Activated CD4-positive, alpha-beta T cell treated with anti-CD3 and anti-CD28 coated beads, Interleukin-10, Interleukin-2, amounts not matched to agents 100 ng/mL and 50 ng/mL, durations not matched to agents 16 hours and 8 hours (primary cell): ENCODE measurements at regions not wholly inside any gene's neighbourhood (a gene's known extent, or its start where the extent isn't known, plus 50 kb on each side); places are given as distances from the start of the nearest gene placed in this dataset.
A peak's percentile ranks its signal among the peaks of the same experiment; 100 is the strongest.
"Not testable (repeated sequence)": the region's sequence is repeated elsewhere in the genome, so short reads cannot be mapped to it uniquely, and the experiment has no call there.

Experiments
- DNase-seq: peaks from one replicate; pipeline ENCODE4 v3.0.0-alpha.2; 2020

DNA sequence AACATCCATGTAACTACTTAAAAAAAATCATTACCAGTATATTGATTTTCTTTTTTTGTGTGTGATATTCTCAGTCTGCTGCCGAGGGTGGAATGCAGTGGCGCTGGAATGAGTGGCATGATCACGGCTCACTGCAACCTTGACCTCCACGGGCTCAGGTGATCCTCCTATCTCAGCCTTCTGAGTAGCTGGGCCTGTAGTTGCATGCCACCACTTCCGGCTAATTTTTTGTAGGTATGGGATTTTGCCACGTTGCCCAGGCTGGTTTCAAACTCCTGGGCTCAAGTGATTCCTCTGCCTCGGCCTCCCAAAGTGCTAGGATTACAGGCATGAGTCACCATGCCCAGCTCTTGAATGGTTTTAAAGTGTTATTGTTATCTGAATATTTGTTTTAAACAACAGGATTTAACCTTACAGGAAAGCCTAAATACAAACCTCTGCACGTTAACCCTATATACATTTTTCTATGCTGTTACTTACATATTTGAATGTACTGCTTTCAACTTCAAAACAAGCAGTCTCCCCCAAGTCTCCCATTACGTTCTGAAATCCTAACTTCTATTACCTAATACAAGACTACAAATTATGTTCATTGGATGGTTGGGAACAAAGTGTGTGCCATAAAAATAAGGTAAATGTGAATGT is 61.7 kb downstream of the KPNA2 start:
- DNase-seq = no peak

DNA sequence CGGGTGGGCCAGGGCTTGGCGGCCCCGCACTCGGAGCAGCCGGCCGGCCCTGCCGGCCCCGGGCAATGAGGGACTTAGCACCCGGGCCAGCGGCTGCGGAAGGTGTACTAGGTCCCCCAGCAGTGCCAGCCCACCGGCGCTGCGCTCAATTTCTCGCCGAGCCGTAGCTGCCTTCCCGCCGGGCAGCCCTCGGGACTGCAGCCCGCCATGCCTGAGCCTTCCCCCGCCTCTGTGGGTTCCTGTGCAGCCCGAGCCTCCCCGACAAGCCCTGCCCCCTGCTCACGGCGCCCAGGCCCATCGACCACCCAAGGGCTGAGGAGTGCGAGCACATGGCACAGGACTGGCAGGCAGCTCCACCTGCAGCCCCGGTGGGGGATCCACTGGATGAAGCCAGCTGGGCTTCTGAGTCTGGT is 63.8 kb downstream of the KPNA2 start:
- DNase-seq = not testable (repeated sequence)

DNA sequence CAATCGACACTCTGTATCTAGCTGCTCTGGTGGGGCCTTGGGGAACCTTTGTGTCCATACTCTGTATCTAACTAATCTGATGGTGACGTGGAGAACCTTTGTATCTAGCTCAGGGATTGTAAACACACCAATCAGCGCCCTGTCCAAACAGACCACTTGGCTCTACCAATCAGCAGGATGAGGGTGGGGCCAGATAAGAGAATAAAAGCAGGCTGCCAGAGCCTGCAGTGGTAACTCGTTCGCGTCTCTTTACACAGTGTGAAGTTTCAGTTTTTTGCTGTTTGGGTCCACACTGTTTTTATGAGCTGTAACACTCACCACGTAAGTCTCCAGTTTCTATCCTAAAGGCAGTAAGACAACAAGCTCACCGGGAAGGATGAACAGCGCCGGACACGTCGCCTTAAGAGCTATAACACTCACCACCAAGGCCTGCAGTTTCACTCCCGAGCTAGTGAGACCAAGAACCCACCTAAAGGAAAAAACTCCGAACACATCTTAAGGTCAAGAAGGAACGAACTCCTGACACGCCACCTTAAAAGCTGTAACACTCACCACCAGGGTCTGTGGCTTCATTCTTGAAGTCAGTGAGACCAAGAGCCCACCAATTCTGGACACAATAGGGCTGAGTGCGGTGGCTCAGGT is 64.6 kb downstream of the KPNA2 start:
- DNase-seq = no peak

DNA sequence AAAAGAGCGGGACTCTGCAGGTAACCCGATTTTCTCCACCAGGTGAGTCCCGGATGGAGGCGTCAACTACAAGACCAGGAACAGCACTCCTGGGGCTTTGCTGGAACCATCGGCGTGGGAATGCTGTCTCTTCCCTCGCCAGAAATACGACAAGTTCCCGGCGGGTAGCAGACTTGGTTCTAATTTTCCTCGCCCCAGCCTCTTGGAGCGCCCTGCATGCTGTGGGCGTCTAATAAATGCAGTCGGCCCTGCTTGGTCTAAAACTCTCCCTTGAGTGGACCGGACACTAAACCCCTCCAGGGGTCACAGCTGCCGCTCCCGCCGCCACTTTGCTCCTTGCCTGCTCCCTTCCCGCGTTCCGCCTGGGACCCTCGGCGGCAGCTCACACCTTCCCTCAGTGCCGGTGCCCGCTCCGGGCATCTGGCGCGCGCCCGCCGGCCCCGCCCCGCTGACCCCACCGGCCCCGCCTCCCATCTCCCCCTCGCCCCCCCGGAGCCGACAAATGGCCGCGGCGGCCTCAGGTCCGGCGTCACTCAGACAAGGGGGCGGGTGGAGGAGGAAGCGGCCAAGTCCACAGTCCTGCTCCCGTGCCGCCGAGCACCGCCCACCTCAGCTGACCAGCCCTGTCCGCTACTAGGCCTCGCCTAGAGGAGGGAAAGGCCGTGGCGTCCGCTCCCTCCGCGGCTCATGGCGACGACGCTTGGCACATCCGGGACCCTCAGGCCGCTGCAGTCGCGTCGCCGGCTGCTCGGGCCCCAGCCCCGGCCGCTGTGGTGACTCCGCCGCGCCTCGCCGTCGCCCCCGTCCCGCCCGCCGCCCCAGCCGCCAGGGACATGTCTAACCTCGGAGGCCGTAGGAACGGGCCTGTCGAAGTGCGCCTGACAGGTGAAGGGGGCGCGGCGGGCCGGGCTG is 65.8 kb downstream of the KPNA2 start:
- peak; percentile 33 for DNase-seq

DNA sequence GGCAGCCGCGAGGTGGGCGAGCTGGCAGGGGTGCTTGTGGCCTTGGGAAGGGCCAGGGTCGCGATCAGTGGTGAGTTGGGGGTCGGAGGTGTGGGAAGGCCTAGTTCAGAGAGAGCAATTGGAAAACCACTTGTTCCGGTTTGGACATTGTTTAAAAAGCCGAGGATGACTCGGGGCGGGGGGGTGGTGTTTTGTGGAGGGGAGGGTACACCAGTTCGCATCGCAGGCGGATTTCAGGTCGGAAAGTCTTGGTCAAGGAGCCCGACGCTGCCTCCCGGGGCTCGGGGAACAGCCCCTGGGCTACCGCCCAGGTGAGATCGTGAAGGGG is 66.4 kb downstream of the KPNA2 start:
- DNase-seq = no peak

DNA sequence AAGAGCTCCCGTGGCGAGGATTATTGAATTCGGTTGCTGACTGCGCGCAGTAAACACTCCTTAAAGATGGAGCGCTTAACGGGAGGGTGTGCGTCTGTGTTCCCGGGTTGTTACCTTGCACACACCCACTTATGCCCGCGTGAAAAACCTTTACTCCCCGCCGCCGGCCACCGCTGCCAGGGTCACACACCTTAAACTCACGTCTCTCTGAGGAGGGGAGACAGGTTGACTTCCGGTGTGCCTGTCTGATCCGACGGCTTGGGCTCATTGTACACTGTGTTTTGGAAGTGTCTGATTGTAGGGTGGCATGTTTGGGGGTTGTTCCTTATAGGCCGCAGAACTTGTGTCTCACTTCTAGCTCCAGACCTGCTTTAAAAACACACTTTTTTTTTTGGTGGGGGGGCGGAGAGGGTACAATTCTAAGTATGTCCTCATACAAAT is 66.8 kb downstream of the KPNA2 start:
- DNase-seq = no peak

DNA sequence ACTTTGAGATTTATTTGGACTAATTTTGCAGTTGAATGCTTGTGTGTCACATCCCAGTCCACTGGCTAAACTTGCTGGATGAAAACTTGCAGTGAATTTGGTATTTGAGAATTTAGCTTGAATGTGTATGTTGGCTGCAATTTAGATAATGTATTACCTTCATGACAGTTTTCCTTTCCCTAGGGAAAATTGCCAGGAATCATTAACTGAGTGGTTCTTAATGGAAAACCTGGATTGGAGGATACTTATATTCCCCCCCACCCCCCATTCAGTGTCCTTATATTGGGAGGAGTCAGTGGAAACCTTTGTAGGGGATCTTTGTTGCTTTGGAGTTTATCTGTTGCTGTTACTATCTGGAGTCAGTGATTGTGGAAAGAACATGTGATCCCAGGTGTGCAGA is 67.6 kb downstream of the KPNA2 start:
- no peak for DNase-seq

DNA sequence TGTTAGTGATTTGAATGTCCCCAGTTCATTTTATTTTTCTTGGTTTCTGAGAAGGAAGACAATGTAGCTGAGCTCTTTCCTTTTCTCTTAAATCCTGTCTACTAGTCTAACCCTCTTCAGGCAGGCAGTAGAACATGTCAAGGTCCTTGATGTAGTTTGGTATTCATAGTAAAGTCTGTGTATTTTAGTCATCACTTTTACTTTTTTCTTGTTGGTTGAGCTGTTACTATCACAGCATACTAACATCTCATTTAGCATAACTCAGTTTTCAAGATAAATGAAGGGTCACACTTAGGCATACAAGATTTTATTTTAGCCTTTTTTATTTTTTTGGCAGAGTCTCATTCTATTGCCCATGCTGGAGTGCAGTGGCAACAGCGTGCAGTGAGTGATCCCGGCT is 70.5 kb downstream of the KPNA2 start:
- DNase-seq = no peak

DNA sequence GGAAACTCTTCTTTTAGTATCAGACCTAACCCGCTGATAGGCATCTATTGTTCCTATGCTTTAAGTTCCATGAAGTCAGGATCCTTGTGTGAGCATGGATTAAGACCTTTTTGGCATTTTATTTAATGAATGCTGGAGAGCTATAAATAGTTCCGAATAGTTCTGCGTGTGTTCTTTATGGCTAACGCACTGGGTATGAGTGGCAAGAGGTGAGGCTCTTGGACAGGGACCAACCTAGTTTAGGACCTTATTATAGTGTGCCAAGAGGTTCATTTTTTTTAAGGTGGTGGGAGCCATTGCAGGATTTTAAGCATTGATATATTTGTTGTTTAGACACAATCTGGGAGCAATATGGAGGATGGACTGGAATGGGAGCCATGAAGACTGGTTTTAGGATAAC is 71.8 kb downstream of the KPNA2 start:
- no peak for DNase-seq

DNA sequence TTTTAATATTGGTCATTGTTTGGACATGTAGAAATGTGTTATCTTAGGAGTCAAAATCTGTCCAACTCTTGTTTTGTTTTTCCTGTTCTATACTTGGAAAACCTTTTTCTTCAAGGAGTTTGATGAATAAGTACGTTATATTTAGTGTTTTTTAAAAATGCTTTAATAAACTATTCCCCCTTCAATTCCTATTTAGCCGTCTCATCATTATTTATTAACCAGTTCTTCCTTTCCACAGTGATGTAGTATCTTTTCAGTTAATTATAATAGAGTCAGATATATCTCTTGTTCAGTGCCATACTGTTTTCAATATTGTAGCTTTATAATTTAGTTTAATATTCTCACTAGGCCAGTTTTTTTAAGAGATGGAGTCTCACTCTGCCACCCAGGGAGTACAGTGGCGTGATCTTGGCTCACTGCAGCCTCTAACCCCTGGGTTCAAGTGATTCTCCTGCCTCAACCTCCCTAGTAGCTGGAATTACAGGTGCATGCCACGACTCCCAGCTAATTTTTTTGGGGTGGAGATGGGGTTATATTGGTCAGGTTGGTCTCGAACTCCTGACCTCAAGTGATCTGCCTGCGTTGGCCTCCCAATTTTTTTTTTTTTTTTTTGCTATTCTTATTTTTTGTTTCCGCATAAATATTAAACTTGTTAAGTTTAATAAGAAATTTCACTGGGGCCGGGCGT is 72.9 kb downstream of the KPNA2 start:
- DNase-seq = no peak

DNA sequence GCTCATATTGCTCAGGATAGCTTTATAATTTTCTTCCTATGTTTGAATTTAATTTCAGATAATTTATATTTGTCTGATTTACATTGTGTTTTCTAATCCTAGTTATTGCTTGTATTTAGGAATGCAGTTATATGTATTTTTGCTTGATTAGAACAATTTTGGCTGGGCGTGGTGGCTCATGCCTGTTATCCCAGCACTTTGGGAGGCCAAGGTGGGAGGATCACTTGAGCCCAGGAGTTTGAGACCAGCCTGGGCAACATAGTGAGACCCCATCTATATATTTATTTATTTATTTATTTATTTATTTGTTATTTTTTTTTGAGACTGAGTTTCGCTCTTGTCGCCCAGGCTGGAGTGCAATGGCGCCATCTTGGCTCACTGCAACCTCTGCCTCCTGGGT is 73.9 kb downstream of the KPNA2 start:
- DNase-seq = not testable (repeated sequence)

DNA sequence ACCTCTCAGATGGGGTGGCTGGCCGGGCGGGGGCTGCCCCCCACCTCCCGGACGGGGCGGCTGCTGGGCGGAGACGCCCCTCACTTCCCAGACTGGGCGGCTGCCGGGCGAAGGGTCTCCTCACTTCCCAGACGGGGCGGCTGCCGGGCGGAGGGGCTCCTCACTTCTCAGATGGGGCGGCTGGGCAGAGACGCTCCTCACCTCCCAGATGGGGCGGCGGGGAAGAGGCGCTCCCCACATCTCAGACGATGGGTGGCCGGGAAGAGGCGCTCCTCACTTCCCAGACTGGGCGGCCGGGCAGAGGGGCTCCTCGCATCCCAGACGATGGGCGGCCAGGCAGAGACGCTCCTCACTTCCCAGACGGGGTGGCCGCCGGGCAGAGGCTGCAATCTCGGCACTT is 80.7 kb downstream of the KPNA2 start:
- not testable (repeated sequence) for DNase-seq

DNA sequence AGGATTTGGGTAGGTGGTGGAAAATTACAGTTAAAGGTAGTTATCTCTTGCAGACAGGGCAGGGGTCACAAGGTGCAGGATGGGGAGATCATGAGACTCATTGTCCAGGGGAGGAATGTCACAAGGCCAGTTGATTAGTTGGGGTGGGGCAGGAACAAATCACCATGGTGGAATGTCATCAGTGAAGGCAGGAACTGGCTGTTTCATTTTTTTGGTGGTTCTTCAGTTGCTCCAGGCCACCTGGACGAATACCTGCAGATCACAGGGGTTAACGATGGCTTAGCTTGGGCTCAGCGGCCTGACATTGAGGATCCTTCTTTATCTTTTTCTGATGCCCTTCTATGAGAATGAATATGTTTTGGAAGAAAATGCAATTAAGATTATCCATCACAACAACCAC is 87.1 kb downstream of the KPNA2 start:
- DNase-seq = no peak

DNA sequence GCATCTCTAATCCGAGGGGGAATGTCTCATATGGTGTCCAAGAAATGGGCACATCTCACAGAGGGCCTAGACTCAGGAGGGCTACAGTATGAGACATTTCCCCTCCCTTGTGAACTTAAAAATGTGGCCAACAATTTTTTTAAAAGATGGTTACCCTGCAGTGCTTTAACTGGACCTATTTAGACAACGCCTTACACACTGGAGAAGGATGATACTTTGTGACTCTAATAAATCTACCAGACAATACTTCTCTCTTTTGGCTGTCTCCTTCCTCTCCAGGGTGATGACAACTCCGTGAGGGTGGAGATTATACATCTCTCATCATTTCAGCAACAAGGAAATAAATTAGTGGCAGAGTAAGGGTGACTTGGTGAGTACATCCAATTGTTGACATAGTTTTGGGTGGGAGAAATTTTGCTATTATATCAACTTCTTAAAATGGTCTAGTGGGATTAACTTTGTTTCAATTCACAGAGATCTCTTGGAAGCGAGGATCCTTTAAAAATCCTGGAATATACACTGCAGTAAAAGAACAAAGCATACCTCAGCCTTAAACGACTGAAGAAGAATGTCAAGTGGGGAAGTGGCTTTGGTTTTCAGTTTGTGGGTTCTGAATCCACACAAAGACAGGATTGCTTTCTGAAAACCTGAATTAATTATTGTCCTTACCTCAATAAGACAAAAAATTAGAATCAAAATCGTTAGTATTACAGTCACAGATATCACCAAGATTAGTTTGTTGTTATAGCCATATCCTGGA is 89.8 kb downstream of the KPNA2 start:
- DNase-seq = no peak

DNA sequence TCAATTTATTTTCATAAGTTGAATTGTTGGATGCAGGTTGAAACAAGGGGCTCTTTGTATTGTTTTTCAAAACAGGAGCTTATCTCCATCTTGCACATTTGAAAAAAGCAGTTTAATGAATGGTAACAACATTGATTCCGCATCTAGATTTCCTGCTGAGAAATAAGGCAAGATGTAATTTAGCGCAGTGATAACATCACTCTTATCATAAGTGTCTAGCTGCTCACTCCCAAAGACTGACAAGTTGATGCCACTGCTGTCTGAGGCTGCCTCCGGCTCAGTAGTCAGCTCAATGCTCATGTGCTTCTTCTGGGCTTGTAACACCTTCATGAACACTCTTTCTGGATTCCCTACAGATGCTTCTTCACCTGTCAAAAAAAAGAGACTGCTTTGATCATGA is 92.4 kb downstream of the KPNA2 start:
- DNase-seq = no peak

DNA sequence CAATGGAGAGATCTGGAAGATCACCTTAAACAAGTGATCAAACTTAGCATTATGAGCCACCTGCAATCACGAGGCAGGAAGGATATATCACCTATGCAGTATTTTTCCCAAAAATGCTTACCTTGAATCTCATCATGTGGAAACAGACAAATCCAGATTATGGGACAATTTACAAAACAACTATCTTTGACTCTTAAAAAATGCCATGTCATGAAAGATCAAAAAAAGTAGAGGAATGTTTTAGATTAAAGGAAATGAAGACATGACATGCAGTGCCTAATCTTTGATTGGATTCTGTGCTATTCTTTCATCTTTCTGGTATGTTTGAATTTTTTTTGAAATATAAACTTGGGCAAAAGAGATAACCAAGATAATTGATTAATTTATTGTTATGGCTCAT is 95.9 kb downstream of the KPNA2 start:
- DNase-seq = no peak

DNA sequence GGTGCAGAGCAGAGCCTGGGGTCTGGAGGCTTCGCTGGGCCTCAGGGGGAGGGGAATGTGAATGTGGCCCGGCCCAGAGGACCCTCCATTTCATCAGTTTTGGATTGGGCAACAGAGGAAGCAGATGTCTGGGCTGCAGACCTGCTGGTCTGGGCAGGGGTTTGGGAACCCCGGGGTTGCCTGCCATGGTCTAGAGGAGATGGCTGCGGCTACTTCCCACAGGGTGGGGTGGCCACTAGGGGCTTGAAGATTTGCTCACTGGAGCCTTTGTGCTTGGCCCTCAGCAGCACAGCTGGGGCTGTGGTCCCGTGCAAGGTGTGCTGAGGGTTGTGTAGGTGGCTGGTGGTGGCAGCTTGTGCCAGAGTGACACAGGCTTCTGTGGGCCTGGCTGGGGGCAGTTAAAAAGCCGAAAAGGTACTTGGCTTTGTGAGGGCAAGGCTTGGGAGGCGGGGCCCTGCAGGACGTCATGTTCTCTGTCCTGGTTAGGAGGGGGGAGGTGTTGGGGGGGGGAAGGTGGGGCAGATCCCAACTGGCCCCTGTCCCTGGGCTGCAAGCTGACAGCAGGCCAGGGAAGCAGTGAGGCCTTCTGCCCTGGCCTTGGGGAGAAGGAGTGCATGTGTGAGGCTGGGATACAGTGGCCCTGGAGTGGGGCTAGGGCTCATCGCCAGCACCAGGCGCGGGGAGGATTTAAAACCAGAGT is 98.0 kb downstream of the KPNA2 start:
- no peak for DNase-seq

DNA sequence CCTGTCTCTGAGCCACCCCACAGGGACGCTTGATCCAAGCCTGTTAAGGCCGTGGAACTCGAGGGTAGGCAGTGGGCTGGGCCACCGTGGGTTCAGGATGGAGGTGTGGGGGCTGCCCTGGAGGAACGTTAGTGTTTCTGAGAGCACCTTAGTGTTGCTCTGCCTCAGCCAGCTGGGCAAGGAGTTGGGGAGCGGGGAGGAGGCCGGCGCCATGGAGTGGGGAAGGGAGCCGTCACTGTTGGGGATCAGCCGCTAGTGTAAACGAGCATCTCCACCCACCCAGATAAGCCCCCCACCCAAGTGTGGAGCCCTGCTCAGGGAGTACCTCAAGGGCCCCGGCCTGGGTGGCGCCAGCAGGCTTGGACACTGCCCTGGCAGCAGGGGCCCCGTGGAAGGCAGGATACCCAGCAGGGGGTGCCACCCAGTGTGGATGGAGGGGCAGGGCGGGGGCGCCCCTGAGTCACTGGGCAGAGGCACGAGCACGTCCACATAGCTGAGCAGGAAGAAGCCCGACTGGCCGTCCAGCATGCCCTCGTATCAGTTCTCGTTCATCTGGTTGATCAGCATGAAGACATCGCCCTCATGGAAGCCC is 98.6 kb downstream of the KPNA2 start:
- DNase-seq = no peak

DNA sequence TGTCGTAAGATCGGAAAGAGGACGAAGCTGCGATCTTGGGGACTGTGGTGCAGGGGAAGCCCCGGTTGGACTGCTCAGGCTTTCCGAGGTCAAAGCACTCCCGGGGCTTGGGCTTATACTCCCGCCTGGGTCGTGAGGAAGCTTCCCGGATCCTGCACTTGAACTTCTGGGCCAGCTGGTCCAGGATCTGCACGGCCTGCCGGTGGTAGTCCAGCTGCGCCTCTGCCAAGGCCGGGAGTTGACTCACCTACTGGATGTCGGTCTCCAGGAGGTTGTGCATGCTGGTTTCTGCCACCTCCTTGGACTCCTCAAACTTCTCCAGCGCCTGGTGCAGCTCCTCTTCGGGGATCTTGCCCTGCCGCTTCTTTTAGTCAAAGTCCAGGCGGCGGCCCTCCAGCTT is 99.2 kb downstream of the KPNA2 start:
- DNase-seq = no peak

DNA sequence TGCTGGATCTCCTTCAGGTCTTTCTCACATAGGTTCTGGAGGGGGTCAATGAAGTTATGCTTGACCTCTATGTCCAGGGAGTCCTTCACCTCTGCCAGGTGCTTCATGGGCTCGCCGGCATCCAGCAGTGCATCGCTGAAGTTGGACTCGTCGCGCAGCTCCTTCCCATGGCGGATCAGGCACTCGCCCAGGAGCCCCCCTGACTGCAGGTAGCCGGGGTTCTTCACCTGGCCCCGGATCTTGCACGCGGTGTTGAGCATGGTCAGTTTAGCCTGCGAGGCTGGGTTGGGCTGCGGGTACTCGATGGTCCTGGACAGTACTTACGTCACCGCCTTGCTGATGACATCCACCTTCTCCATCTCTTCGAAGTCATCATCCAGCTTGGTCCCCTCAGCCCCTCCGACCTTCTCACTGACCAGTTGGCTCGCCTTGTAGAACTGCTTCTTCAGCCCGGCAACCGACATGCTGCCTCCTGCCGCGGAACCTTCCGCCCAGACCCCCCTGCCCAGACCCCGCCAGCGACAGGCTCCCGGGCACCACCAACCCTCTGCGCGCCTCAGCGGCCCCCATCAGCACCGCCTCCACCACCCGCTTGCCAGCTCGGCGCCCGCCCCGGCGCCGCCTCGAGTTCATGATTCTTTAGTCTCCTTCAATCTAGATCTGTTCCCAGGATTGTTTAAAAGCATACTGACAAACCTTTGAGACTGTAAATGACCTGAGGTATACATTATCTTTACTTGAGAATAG is 99.8 kb downstream of the KPNA2 start:
- DNase-seq = no peak

DNA sequence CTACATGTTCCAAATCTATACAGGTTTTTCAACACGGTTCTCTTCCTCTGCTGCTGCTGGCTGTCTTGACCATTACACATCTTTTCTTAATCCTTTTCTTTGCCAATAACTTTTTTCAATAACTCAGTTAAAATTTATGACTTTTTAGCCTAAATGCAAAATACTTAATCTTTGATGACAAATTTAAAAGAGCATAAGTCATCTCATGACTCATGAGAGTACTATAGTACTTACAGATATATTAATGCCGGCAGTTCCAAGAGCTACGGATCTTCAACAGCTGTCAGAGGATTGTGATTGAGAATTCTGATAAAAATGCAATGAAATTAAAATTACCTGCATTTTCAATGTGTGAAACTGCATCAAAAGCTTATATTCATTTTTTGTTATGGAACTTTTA is 105.5 kb downstream of the KPNA2 start:
- no peak for DNase-seq
